Gastroesophageal sphincter (tissue), 4 donors: ENCODE measurements at regions not wholly inside any gene's neighbourhood (a gene's known extent, or its start where the extent isn't known, plus 50 kb on each side); places are given as distances from the start of the nearest gene placed in this dataset.

Source experiments
- ATAC-seq: fragments of 150-250 bp; one replicate; pipeline ENCODE4 v1.9.1; 2016; ENCODE audit warnings: mild to moderate bottlenecking, moderate library complexity
- H3K27ac ChIP-seq, 4 donors: fragments of 200-600 bp; sonication (generic) in 3 of 4; 1 replicate in 3 of 4; 2 replicates in 1 of 4; pipeline ENCODE4 v1.5.1; 2016 to 2019
- H3K27me3 ChIP-seq: fragments of 200-600 bp; sonication (generic); one replicate; pipeline ENCODE4 v1.5.1; 2019
- H3K36me3 ChIP-seq, 2 donors: fragments of 200-600 bp; sonication (generic); one replicate each; pipeline ENCODE4 v1.5.1; 2019; ENCODE audit warnings: control low read depth in 1 of 2
- H3K4me1 ChIP-seq, 3 donors: fragments of 200-600 bp; sonication (generic); 1 replicate in 2 of 3; 2 replicates in 1 of 3; pipeline ENCODE4 v1.5.1; 2016 to 2019; ENCODE audit warnings: control low read depth in 2 of 3
- H3K4me3 ChIP-seq, 2 donors: fragments of 200-600 bp; sonication (generic); one replicate each; pipeline ENCODE4 v1.5.1; 2019; ENCODE audit warnings: mild to moderate bottlenecking in 1 of 2, moderate library complexity in 1 of 2
- H3K9me3 ChIP-seq, 3 donors: fragments of 200-600 bp; sonication (generic); one replicate each; pipeline ENCODE4 v1.5.1; 2017 to 2019; ENCODE audit warnings: control low read depth in 2 of 3
- CTCF ChIP-seq, 4 experiments: fragments of 200-600 bp in 2 of 4; fragments of 450-650 bp in 2 of 4; sonication (generic) in 1 of 4; IDR thresholded peaks; one replicate each; pipeline ENCODE4 v1.5.1; 2017 to 2019; ENCODE audit warnings: antibody characterized with exemption in 4 of 4, mild to moderate bottlenecking in 2 of 4, moderate library complexity in 2 of 4
- EP300 ChIP-seq: sonication (generic); formaldehyde crosslinking; IDR thresholded peaks from one replicate; pipeline ENCODE4 v1.6.1; 2017; ENCODE audit warnings: antibody characterized with exemption, mild to moderate bottlenecking
- POLR2A ChIP-seq, 2 donors: fragments of 450-650 bp; IDR thresholded peaks; one replicate each; pipeline ENCODE4 v1.6.1; 2017; ENCODE audit warnings: antibody characterized with exemption in 2 of 2, mild to moderate bottlenecking in 2 of 2, moderate library complexity in 1 of 2
- POLR2AphosphoS5 ChIP-seq: sonication (generic); formaldehyde crosslinking; IDR thresholded peaks from one replicate; pipeline ENCODE4 v1.6.1; 2017; ENCODE audit warnings: antibody characterized with exemption
- WGBS, 2 donors: methylation state at CpG; one replicate each; pipeline ENCODE4 v1.1.5; 2018; ENCODE audit warnings: low coverage in 1 of 2; 5-methylcytosine and 5-hydroxymethylcytosine counted together

GRCh38 chr3:180341516-180341915 is 260.4 kb upstream of the TTC14 start:
- WGBS, 2 donors: 63 to 85% methylated on average over 3 of the region's 3 CpGs
- Histone ChIP-seq H3K4me3 (no peak overlapping the region), H3K36me3 (no peaks in the 10 kb centered on the region), H3K4me1 (no peaks in the 10 kb centered on the region), H3K27me3 (no peaks in the 10 kb centered on the region), H3K27ac (no peak overlapping the region), H3K9me3 (no peaks in the 10 kb centered on the region)
- ATAC-seq: no peak
- no peak for TF ChIP-seq EP300
- no peak for TF ChIP-seq POLR2A (IDR thresholded peaks at IDR 0.05)
- TF ChIP-seq CTCF (IDR thresholded peaks at IDR 0.05): no peak
- no peak for TF ChIP-seq POLR2AphosphoS5

GRCh38 chr3:180351601-180352000 is 250.4 kb upstream of the TTC14 start:
- no peak for TF ChIP-seq POLR2A (IDR thresholded peaks at IDR 0.05)
- no peak for TF ChIP-seq CTCF (IDR thresholded peaks at IDR 0.05)
- no peak for TF ChIP-seq POLR2AphosphoS5
- TF ChIP-seq EP300: no peak
- Histone ChIP-seq H3K36me3 (no peaks in the 10 kb centered on the region), H3K27me3 (no peaks in the 10 kb centered on the region), H3K4me3 (no peak overlapping the region), H3K9me3 (no peaks in the 10 kb centered on the region), H3K27ac (no peak overlapping the region), H3K4me1 (no peaks in the 10 kb centered on the region)
- WGBS, 2 donors: 66 to 69% methylated on average over 2 to 3 of the region's 3 CpGs
- ATAC-seq: no peak

- H3K27me3 ChIP-seq: no peaks in the 10 kb centered on the region
- no peak for TF ChIP-seq EP300
- TF ChIP-seq POLR2A (IDR thresholded peaks at IDR 0.05): no peak
- no peak for TF ChIP-seq CTCF (IDR thresholded peaks at IDR 0.05)
- no peak for TF ChIP-seq POLR2AphosphoS5
- no peak overlapping the region for H3K4me3 ChIP-seq
- 41 to 71% methylated on average over 1 of the region's 1 CpG for WGBS, 2 donors
- H3K9me3 ChIP-seq: no peaks in the 10 kb centered on the region
- no peaks in the 10 kb centered on the region for H3K4me1 ChIP-seq
- no peaks in the 10 kb centered on the region for H3K36me3 ChIP-seq
- no peak overlapping the region for H3K27ac ChIP-seq
- ATAC-seq: no peak
These were observed 249.7 kb upstream of the TTC14 start for GRCh38 chr3:180352261-180352660.

GRCh38 chr3:180354214-180354613 is 247.7 kb upstream of the TTC14 start:
- 77% methylated on average over 7 to 8 of the region's 8 CpGs for whole genome bisulfite sequencing, 2 donors
- Histone ChIP-seq H3K4me1 (no peaks in the 10 kb centered on the region), H3K36me3 (no peaks in the 10 kb centered on the region), H3K9me3 (no peaks in the 10 kb centered on the region), H3K4me3 (no peak overlapping the region), H3K27me3 (no peaks in the 10 kb centered on the region), H3K27ac (no peak overlapping the region)
- TF ChIP-seq CTCF (IDR thresholded peaks at IDR 0.05): no peak
- no peak for TF ChIP-seq EP300
- no peak for TF ChIP-seq POLR2AphosphoS5
- no peak for TF ChIP-seq POLR2A (IDR thresholded peaks at IDR 0.05)
- ATAC-seq: no peak

GRCh38 chr3:180358179-180358578 is 243.8 kb upstream of the TTC14 start:
- ATAC-seq: no peak
- H3K27ac ChIP-seq: no peak overlapping the region

More at GRCh38 chr3:180358179-180358578, 243.8 kb upstream of the TTC14 start:
- no peaks in the 10 kb centered on the region for H3K4me1 ChIP-seq
- no peaks in the 10 kb centered on the region for H3K9me3 ChIP-seq
- H3K36me3 ChIP-seq: no peaks in the 10 kb centered on the region
- no peak for TF ChIP-seq POLR2AphosphoS5
- TF ChIP-seq CTCF (IDR thresholded peaks at IDR 0.05): no peak
- no peak for TF ChIP-seq POLR2A (IDR thresholded peaks at IDR 0.05)
- TF ChIP-seq EP300: no peak
- no peak overlapping the region for H3K4me3 ChIP-seq
- H3K27me3 ChIP-seq: no peaks in the 10 kb centered on the region
